Upper lobe of right lung (tissue), 1 donor: ENCODE measurements at regions not wholly inside any gene's neighbourhood (a gene's known extent, or its start where the extent isn't known, plus 50 kb on each side); places are given as distances from the start of the nearest gene placed in this dataset.

ENCODE experiments used
- ATAC-seq: fragments of 200-7000 bp; cut with Tn5 transposase; one replicate; pipeline ENCODE4 v1.9.1; 2020; ENCODE audit warnings: mild to moderate bottlenecking, moderate library complexity
- DNase-seq: peaks from one replicate; pipeline ENCODE4 v3.0.0-alpha.2; 2020
- H3K27ac ChIP-seq: fragments of 200-600 bp; one replicate; pipeline ENCODE4 v1.8.0; 2022
- H3K27me3 ChIP-seq: fragments of 200-600 bp; one replicate; pipeline ENCODE4 v1.8.0; 2022; ENCODE audit warnings: mild to moderate bottlenecking
- H3K36me3 ChIP-seq: fragments of 200-600 bp; one replicate; pipeline ENCODE4 v1.8.0; 2022
- H3K4me1 ChIP-seq: fragments of 200-600 bp; one replicate; pipeline ENCODE4 v1.8.0; 2022
- H3K4me3 ChIP-seq: fragments of 200-600 bp; one replicate; pipeline ENCODE4 v1.8.0; 2022; ENCODE audit warnings: mild to moderate bottlenecking
- H3K9me3 ChIP-seq: fragments of 200-600 bp; one replicate; pipeline ENCODE4 v1.8.0; 2022
- CTCF ChIP-seq: fragments of 200-600 bp; IDR thresholded peaks from one replicate; pipeline ENCODE4 v1.8.0; 2022; ENCODE audit warnings: antibody characterized with exemption
- intact Hi-C: fragments of 100-400 bp; cut with DNase I; formaldehyde crosslinking; loops from one replicate; pipeline ENCODE4 v1.11.0; 2022
- donor health status: DM: no; HTN: yes; CAD: no; lungs with severe emphysema.

- Histone ChIP-seq H3K9me3 (no peaks in the 10 kb centered on the region), H3K4me3 (no peak overlapping the region), H3K27me3 (no peaks in the 10 kb centered on the region), H3K27ac (no peak overlapping the region), H3K4me1 (no peaks in the 10 kb centered on the region), H3K36me3 (no peaks in the 10 kb centered on the region)
- ATAC-seq (no peak), DNase-seq (no peak)
- TF ChIP-seq CTCF: no peak
- intact Hi-C loops: no loop called here
Observed at GRCh38 chr18:51936115-51936514, 403.9 kb upstream of the DCC start.

- no peaks in the 10 kb centered on the region for H3K36me3 ChIP-seq
- H3K9me3 ChIP-seq: no peaks in the 10 kb centered on the region
- H3K4me3 ChIP-seq: no peak overlapping the region
- no peaks in the 10 kb centered on the region for H3K4me1 ChIP-seq
- intact Hi-C loops: no loop called here
- no peak for ATAC-seq
- TF ChIP-seq CTCF: no peak
- no peak overlapping the region for H3K27ac ChIP-seq
- no peaks in the 10 kb centered on the region for H3K27me3 ChIP-seq
- DNase-seq: no peak
Observed at GRCh38 chr18:51941999-51942398, 398.0 kb upstream of the DCC start.

GRCh38 chr18:51943281-51943680 lies 396.7 kb upstream of the DCC start:
- intact Hi-C loops: no loop called here
- Histone ChIP-seq H3K27me3 (no peaks in the 10 kb centered on the region), H3K36me3 (no peaks in the 10 kb centered on the region), H3K27ac (no peak overlapping the region), H3K4me3 (no peak overlapping the region), H3K9me3 (no peaks in the 10 kb centered on the region), H3K4me1 (no peaks in the 10 kb centered on the region)
- ATAC-seq: no peak
- no peak for TF ChIP-seq CTCF
- DNase-seq: no peak

GRCh38 chr18:51946946-51947345 lies 393.1 kb upstream of the DCC start:
- Histone ChIP-seq H3K9me3 (no peaks in the 10 kb centered on the region), H3K27me3 (no peaks in the 10 kb centered on the region), H3K4me1 (no peaks in the 10 kb centered on the region), H3K36me3 (no peaks in the 10 kb centered on the region), H3K4me3 (no peak overlapping the region), H3K27ac (no peak overlapping the region)
- no peak for DNase-seq
- no peak for TF ChIP-seq CTCF
- no peak for ATAC-seq
- intact Hi-C loops: no loop called here

GRCh38 chr18:51952844-51953243 lies 387.2 kb upstream of the DCC start:
- ATAC-seq: no peak
- Histone ChIP-seq H3K36me3 (no peaks in the 10 kb centered on the region), H3K27ac (no peak overlapping the region)

More at GRCh38 chr18:51952844-51953243, 387.2 kb upstream of the DCC start:
- no peak overlapping the region for H3K4me3 ChIP-seq
- no peaks in the 10 kb centered on the region for H3K27me3 ChIP-seq
- DNase-seq: no peak
- no peaks in the 10 kb centered on the region for H3K4me1 ChIP-seq
- no peaks in the 10 kb centered on the region for H3K9me3 ChIP-seq
- no peak for TF ChIP-seq CTCF
- intact Hi-C loops: no loop called here
